ENCODE measurements at regions not wholly inside any gene's neighbourhood (a gene's known extent, or its start where the extent isn't known, plus 50 kb on each side); places are given as distances from the start of the nearest gene placed in this dataset.

GRCh38 chr4:79584902-79585301, 176.9 kb upstream of the GK2 start:
- TF ChIP-seq YY1 (IDR thresholded peaks at IDR 0.05; ENCODE audit: insufficient read depth, insufficient read length) (no peak), SUZ12 (IDR thresholded peaks at IDR 0.05; ENCODE audit: extremely low read depth, insufficient read depth, insufficient read length) (no peak)
